Kidney epithelial cell (primary cell): ENCODE measurements at regions not wholly inside any gene's neighbourhood (a gene's known extent, or its start where the extent isn't known, plus 50 kb on each side); places are given as distances from the start of the nearest gene placed in this dataset.

Experiments used
- DNase-seq: peaks from one replicate; pipeline ENCODE4 v3.0.0-alpha.2; 2010; ENCODE audit warnings: low read depth
- H3K27me3 ChIP-seq: 2 replicates; pipeline ENCODE4 v1.6.0; 2011; ENCODE audit warnings: low read length; ENCODE audit not compliant: control insufficient read depth, insufficient read depth
- H3K36me3 ChIP-seq: 2 replicates; pipeline ENCODE4 v1.5.1; 2011; ENCODE audit warnings: low read length; ENCODE audit not compliant: control insufficient read depth, insufficient read depth
- H3K4me3 ChIP-seq: 2 replicates; pipeline ENCODE4 v1.5.1; 2011; ENCODE audit warnings: low read depth, mild to moderate bottlenecking, control low read depth, low read length
- CTCF ChIP-seq: IDR thresholded peaks from 2 replicates; pipeline ENCODE4 v1.5.1; 2011; ENCODE audit warnings: mild to moderate bottlenecking, moderate library complexity, low read length, control low read depth, inconsistent platforms; ENCODE audit not compliant: insufficient read depth, poor library complexity, severe bottlenecking

DNA sequence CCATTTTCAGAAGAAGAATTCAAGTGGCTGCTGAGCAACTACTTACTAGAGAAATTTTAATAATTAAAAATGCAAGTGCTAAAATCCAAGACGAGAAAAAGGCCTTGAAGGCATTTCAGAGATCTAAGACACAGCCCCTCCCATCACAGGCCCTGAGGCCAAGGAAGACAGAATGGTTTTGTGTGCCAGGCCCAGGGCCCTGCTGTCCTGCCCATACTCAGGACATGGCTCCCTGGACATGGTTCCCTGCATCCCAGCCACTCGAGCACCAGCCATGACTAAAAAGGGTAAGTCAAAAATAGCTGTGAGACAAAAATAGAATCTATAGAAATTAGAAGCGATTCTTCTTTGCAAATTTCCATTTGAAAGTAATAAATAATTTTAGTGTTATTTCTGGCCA, 364.9 kb downstream of the COL12A1 start:
- no peaks in the 10 kb centered on the region for H3K36me3 ChIP-seq
- H3K27me3 ChIP-seq, result no peaks in the 10 kb centered on the region
- no peak overlapping the region for H3K4me3 ChIP-seq
- no peak for DNase-seq
- TF ChIP-seq CTCF, result no peak

- TF ChIP-seq CTCF, result no peak
- DNase-seq, result no peak
- no peaks in the 10 kb centered on the region for H3K36me3 ChIP-seq
- no peaks in the 10 kb centered on the region for H3K27me3 ChIP-seq
- H3K4me3 ChIP-seq, result no peak overlapping the region
These were observed 370.9 kb downstream of the COL12A1 start for GRCh38 chr6:74834967-74835366.

GRCh38 chr6:74826263-74826662, 379.6 kb downstream of the COL12A1 start:
- H3K36me3 ChIP-seq, result no peaks in the 10 kb centered on the region
- no peak overlapping the region for H3K4me3 ChIP-seq
- no peaks in the 10 kb centered on the region for H3K27me3 ChIP-seq
- TF ChIP-seq CTCF, result no peak
- DNase-seq, result no peak

DNA sequence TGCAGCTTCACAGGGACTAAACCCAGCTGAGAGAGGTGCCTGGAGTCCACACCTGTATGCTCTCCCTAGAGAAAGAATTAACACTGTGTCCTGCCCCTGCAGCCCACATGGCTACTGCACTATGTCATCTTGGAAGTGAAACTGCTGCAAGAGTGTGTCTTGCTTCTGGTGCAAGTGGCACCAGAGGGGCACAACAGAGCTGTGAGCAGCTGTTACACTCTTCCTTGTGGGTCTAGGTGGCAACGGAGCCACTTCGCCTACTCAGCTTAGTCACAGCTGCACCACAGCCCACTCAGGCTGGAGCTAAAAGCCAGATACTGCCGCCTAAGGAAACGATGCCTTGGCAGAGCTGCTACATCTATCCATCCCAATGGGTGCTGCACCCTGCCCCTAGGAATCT, 391.4 kb downstream of the COL12A1 start:
- no peaks in the 10 kb centered on the region for H3K36me3 ChIP-seq
- no peaks in the 10 kb centered on the region for H3K27me3 ChIP-seq
- no peak for DNase-seq
- H3K4me3 ChIP-seq, result no peak overlapping the region
- TF ChIP-seq CTCF, result no peak

- Histone ChIP-seq H3K27me3 (no peaks in the 10 kb centered on the region), H3K4me3 (no peak overlapping the region), H3K36me3 (no peaks in the 10 kb centered on the region)
- DNase-seq, result no peak
- no peak for TF ChIP-seq CTCF
These were observed 398.2 kb downstream of the COL12A1 start for GRCh38 chr6:74807674-74808073.

GRCh38 chr6:74805916-74806696, 399.7 kb downstream of the COL12A1 start:
- Histone ChIP-seq H3K27me3 (no peaks in the 10 kb centered on the region), H3K4me3 (no peak overlapping the region), H3K36me3 (no peaks in the 10 kb centered on the region)
- DNase-seq, result no peak
- no peak for TF ChIP-seq CTCF
